ENCODE measurements at regions not wholly inside any gene's neighbourhood (a gene's known extent, or its start where the extent isn't known, plus 50 kb on each side); places are given as distances from the start of the nearest gene placed in this dataset.

GRCh38 chr11:42544726-42545125 lies 767.1 kb upstream of the API5 start:
- TF ChIP-seq CTCF (IDR thresholded peaks at IDR 0.05; ENCODE audit: low read depth, low read length, poor library complexity, severe bottlenecking) (no peak), EZH2phosphoT487 (IDR thresholded peaks at IDR 0.05; ENCODE audit: borderline replicate concordance, low read length) (no peak)

Measured in DOHH2 (cell line).